NT2/D1 (cell line): ENCODE measurements at regions not wholly inside any gene's neighbourhood (a gene's known extent, or its start where the extent isn't known, plus 50 kb on each side); places are given as distances from the start of the nearest gene placed in this dataset.

ENCODE experiments used
- YY1 ChIP-seq: IDR thresholded peaks from 2 replicates; pipeline ENCODE4 v1.6.1; 2011; ENCODE audit not compliant: insufficient read length, insufficient read depth
- ZNF274 ChIP-seq: IDR thresholded peaks from 2 replicates; pipeline ENCODE4 v1.6.1; 2011; ENCODE audit warnings: mild to moderate bottlenecking, low read depth, low read length

GRCh38 chr7:10704653-10705052, 269.0 kb upstream of the PHF14 start:
- TF ChIP-seq ZNF274 (no peak), YY1 (no peak)
